Natural killer cell (primary cell): ENCODE measurements at regions not wholly inside any gene's neighbourhood (a gene's known extent, or its start where the extent isn't known, plus 50 kb on each side); places are given as distances from the start of the nearest gene placed in this dataset.

Source experiments
- ATAC-seq, 3 donors: fragments of 150-1000 bp in 2 of 3; fragments of 200-7000 bp in 1 of 3; cut with Tn5 transposase; 1 replicate in 1 of 3; 2 replicates in 2 of 3; pipeline ENCODE4 v1.10.0; 2021; ENCODE audit warnings: mild to moderate bottlenecking in 2 of 3, moderate library complexity in 2 of 3
- DNase-seq, 2 donors: peaks; one replicate each; pipeline versions ENCODE4 v3.0.0 to v3.0.0-alpha.2; 2013 to 2021; ENCODE audit warnings: mixed read lengths in 1 of 2
- H3K27ac ChIP-seq: one replicate; pipeline ENCODE4 v1.5.1; 2013; ENCODE audit warnings: mild to moderate bottlenecking, low read length
- H3K27me3 ChIP-seq: one replicate; pipeline ENCODE4 v1.6.1; 2013; ENCODE audit warnings: low read length; ENCODE audit not compliant: control insufficient read depth, insufficient read depth
- H3K36me3 ChIP-seq: one replicate; pipeline ENCODE4 v1.6.1; 2013; ENCODE audit warnings: low read length; ENCODE audit not compliant: control insufficient read depth, insufficient read depth
- H3K4me1 ChIP-seq: one replicate; pipeline ENCODE4 v1.6.1; 2013; ENCODE audit warnings: low read length; ENCODE audit not compliant: control insufficient read depth, insufficient read depth
- H3K4me3 ChIP-seq: one replicate; pipeline ENCODE4 v1.5.1; 2013; ENCODE audit warnings: low read length
- H3K9me3 ChIP-seq: one replicate; pipeline ENCODE4 v1.6.1; 2013; ENCODE audit warnings: low read length; ENCODE audit not compliant: control insufficient read depth, insufficient read depth
- H3K27ac Mint-ChIP-seq, 2 donors: one replicate each; pipeline ENCODE4 v1.8.0; 2022; ENCODE audit warnings: mild to moderate bottlenecking in 2 of 2, mixed read lengths in 2 of 2, moderate library complexity in 1 of 2
- H3K27me3 Mint-ChIP-seq, 2 donors: one replicate each; pipeline ENCODE4 v1.8.0; 2022; ENCODE audit warnings: low read depth in 2 of 2, mixed read lengths in 2 of 2
- H3K36me3 Mint-ChIP-seq: one replicate; pipeline ENCODE4 v1.8.0; 2022; ENCODE audit warnings: mixed read lengths
- H3K4me1 Mint-ChIP-seq, 2 donors: one replicate each; pipeline ENCODE4 v1.8.0; 2022; ENCODE audit warnings: mixed read lengths in 2 of 2
- H3K4me3 Mint-ChIP-seq: one replicate; pipeline ENCODE4 v1.8.0; 2022; ENCODE audit warnings: mild to moderate bottlenecking, moderate library complexity, mixed read lengths
- H3K9me3 Mint-ChIP-seq, 2 donors: one replicate each; pipeline ENCODE4 v1.8.0; 2022; ENCODE audit warnings: mixed read lengths in 2 of 2
- WGBS: methylation state at CpG from one replicate; pipeline ENCODE4 v1.1.7; 2013; ENCODE audit warnings: missing lambda C conversion rate; ENCODE audit not compliant: insufficient coverage; 5-methylcytosine and 5-hydroxymethylcytosine counted together
- intact Hi-C: fragments of 100-400 bp; cut with micrococcal nuclease; formaldehyde crosslinking; loops from one replicate; pipeline ENCODE4 v1.14.2; 2022
- TF ChIP-seq, protein P1 (sequence below): fragments of 200-600 bp; IDR thresholded peaks from one replicate; pipeline ENCODE4 v1.8.0; 2022; ENCODE audit warnings: antibody characterized with exemption

DNA sequence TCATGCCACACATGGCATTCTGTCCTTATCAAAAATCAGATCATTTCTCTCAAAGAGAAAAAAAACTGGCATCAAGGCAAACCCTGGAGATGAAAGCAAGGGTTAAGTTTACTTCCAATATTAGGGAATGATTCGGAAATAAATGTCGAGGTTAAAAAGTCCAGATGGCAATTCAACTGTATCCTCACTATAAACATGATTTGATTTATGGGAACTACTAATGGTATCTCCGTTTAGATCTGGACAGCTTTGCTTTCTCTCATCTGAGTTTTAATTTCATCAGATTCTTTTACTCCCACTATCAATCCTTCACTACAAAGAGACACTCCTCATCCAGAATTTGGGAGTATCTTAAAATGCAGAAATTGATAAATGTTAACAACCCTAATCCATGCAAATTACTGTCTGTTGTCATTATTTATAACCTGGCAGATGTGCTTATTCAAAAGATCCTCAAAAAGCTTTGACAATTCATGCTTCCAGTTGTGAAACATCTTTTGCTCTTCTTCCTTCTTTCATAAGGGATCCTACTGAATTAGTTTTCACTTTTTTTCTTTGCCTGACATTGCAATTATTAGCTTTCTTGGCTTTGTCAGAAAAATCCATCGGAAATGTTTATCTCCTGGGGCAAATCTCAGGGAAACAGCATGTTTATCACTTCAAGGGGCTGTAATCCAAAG, 903.2 kb downstream of the MCTP2 start:
- no peaks in the 10 kb centered on the region for H3K4me1 ChIP-seq
- H3K36me3 Mint-ChIP-seq = no peaks in the 10 kb centered on the region
- WGBS = 23% methylated on average over 1 of the region's 4 CpGs
- H3K27ac Mint-ChIP-seq = no peak overlapping the region
- TF ChIP-seq, protein P1, sequence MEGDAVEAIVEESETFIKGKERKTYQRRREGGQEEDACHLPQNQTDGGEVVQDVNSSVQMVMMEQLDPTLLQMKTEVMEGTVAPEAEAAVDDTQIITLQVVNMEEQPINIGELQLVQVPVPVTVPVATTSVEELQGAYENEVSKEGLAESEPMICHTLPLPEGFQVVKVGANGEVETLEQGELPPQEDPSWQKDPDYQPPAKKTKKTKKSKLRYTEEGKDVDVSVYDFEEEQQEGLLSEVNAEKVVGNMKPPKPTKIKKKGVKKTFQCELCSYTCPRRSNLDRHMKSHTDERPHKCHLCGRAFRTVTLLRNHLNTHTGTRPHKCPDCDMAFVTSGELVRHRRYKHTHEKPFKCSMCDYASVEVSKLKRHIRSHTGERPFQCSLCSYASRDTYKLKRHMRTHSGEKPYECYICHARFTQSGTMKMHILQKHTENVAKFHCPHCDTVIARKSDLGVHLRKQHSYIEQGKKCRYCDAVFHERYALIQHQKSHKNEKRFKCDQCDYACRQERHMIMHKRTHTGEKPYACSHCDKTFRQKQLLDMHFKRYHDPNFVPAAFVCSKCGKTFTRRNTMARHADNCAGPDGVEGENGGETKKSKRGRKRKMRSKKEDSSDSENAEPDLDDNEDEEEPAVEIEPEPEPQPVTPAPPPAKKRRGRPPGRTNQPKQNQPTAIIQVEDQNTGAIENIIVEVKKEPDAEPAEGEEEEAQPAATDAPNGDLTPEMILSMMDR = no peak
- no peak overlapping the region for H3K4me3 ChIP-seq
- H3K36me3 ChIP-seq = no peaks in the 10 kb centered on the region
- DNase-seq (no peak), ATAC-seq (no peak)
- intact Hi-C loops = no loop called here
- no peaks in the 10 kb centered on the region for H3K4me1 Mint-ChIP-seq
- peaks cover 7 to 11% of the 10 kb centered on the region in 2 donors for H3K27me3 Mint-ChIP-seq
- H3K4me3 Mint-ChIP-seq = no peak overlapping the region
- no peaks in the 10 kb centered on the region for H3K27me3 ChIP-seq
- H3K9me3 Mint-ChIP-seq = no peaks in the 10 kb centered on the region
- H3K9me3 ChIP-seq = no peaks in the 10 kb centered on the region
- H3K27ac ChIP-seq = no peak overlapping the region

DNA sequence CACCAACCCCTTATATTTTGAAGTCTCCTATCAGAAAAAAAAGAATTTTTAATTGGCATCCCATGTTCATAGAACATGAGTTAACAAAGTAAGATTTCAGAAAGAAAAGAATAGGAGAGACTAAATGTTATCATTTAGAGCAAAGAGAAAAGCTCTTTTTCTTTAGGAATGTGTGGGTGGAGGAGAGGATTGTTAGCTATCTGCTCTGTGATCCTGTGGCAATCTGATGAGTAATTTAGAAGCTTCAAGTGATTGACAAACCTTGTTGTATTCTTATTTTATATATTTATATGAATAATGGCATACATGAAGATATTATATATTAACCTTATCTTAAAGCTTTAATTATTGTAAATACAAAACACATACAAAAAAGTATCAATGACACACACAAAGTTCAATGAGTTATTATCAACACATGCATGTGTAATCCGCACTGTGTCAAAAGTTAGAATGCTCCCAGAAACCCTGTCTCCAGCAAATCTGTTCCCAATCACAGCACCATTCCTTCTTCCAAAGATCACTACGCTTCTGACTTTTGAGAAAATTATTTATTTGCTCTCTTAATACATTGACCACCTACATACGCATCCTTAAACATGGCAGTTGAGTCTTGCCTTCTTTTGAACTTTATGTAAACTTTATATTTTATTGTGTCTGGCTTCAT, 907.4 kb downstream of the MCTP2 start:
- Mint-ChIP-seq H3K9me3 (no peaks in the 10 kb centered on the region), H3K27me3 (peaks cover 2 to 7% of the 10 kb centered on the region in 2 donors), H3K4me1 (no peaks in the 10 kb centered on the region), H3K27ac (no peak overlapping the region), H3K4me3 (no peak overlapping the region), H3K36me3 (no peaks in the 10 kb centered on the region)
- intact Hi-C loops = no loop called here
- TF ChIP-seq, protein P1 = no peak
- no peak overlapping the region for H3K4me3 ChIP-seq
- ATAC-seq = no peak
- no peaks in the 10 kb centered on the region for H3K36me3 ChIP-seq
- H3K27ac ChIP-seq = no peak overlapping the region
- no peaks in the 10 kb centered on the region for H3K9me3 ChIP-seq
- no peaks in the 10 kb centered on the region for H3K4me1 ChIP-seq
- no peaks in the 10 kb centered on the region for H3K27me3 ChIP-seq
- no peak for DNase-seq
- 89% methylated on average over 2 of the region's 3 CpGs for WGBS

DNA sequence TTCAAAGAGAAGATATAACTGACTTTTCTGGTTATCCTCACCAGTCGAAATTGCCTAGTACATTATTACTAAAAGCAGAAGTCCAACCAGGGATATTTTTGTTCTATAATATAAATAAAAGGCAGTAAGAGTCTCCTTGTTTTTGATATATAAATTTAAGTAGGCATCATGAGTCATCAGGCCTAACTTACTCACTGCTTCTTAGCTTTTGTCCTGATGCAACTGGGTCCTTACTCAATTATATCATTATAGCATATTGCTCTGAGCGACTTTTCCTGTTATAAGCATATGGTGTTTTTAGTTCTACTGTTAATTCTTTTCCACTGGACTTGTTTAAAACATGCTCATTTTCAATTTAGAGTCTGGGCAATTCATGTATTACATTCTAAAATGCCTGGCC, 910.1 kb downstream of the MCTP2 start:
- TF ChIP-seq, protein P1 = no peak
- Histone ChIP-seq H3K9me3 (no peaks in the 10 kb centered on the region), H3K27ac (no peak overlapping the region), H3K36me3 (no peaks in the 10 kb centered on the region), H3K4me3 (no peak overlapping the region), H3K27me3 (no peaks in the 10 kb centered on the region), H3K4me1 (no peaks in the 10 kb centered on the region)
- peaks cover 2 to 11% of the 10 kb centered on the region in 2 donors for H3K27me3 Mint-ChIP-seq
- ATAC-seq (no peak), DNase-seq (no peak)
- peaks cover 0 to 2% of the 10 kb centered on the region in 2 donors for H3K9me3 Mint-ChIP-seq
- no peak overlapping the region for H3K27ac Mint-ChIP-seq
- H3K4me3 Mint-ChIP-seq = no peak overlapping the region
- no peaks in the 10 kb centered on the region for H3K36me3 Mint-ChIP-seq
- H3K4me1 Mint-ChIP-seq = no peaks in the 10 kb centered on the region
- intact Hi-C loops = no loop called here
- WGBS = no CpG with 5 or more reads among the region's 2 CpGs
